ENCODE measurements at regions not wholly inside any gene's neighbourhood (a gene's known extent, or its start where the extent isn't known, plus 50 kb on each side); places are given as distances from the start of the nearest gene placed in this dataset.

- Histone ChIP-seq H3K27me3 (ENCODE audit: control insufficient read depth, insufficient read depth, low read length) (peaks cover 18% of the 10 kb centered on the region), H3K36me3 (ENCODE audit: control insufficient read depth, insufficient read depth, low read length) (no peaks in the 10 kb centered on the region), H3K27ac (ENCODE audit: low read length) (no peak overlapping the region), H3K9me3 (ENCODE audit: control insufficient read depth, insufficient read depth, low read depth, low read length) (no peaks in the 10 kb centered on the region), H3K4me1 (ENCODE audit: control insufficient read depth, insufficient read depth, low read length) (no peaks in the 10 kb centered on the region), H3K4me3 (ENCODE audit: low read depth in 2 of 2, low read length in 2 of 2) (no peak overlapping the region)
- no peak for DNase-seq (ENCODE audit: low read depth, low spot score)
- no peak for TF ChIP-seq TCF7L2 (IDR thresholded peaks at IDR 0.05; ENCODE audit: low read depth, low read length)
- TF ChIP-seq REST (IDR thresholded peaks at IDR 0.05; ENCODE audit: insufficient read depth in 1 of 2, low read depth in 2 of 2, low read length in 1 of 2) = no peak
- no peak for TF ChIP-seq SIN3A (IDR thresholded peaks at IDR 0.05; ENCODE audit: borderline replicate concordance, insufficient read depth, low read depth, low read length)
- TF ChIP-seq, protein P1, sequence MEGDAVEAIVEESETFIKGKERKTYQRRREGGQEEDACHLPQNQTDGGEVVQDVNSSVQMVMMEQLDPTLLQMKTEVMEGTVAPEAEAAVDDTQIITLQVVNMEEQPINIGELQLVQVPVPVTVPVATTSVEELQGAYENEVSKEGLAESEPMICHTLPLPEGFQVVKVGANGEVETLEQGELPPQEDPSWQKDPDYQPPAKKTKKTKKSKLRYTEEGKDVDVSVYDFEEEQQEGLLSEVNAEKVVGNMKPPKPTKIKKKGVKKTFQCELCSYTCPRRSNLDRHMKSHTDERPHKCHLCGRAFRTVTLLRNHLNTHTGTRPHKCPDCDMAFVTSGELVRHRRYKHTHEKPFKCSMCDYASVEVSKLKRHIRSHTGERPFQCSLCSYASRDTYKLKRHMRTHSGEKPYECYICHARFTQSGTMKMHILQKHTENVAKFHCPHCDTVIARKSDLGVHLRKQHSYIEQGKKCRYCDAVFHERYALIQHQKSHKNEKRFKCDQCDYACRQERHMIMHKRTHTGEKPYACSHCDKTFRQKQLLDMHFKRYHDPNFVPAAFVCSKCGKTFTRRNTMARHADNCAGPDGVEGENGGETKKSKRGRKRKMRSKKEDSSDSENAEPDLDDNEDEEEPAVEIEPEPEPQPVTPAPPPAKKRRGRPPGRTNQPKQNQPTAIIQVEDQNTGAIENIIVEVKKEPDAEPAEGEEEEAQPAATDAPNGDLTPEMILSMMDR (IDR thresholded peaks at IDR 0.05) = no peak
- no peak for TF ChIP-seq POLR2AphosphoS5 (IDR thresholded peaks at IDR 0.05; ENCODE audit: low read depth, low read length)
- ChIA-PET POLR2A (no interaction called here), CTCF (no interaction called here)
- no peak for ATAC-seq
- in situ Hi-C loops (cut with HindIII; ENCODE audit: low pct_unique_long_range_greater_than_20kb, low sequenced_read_pairs) (no loop called here), intact Hi-C loops (cut with micrococcal nuclease; ENCODE audit: unreplicated experiment) (no loop called here)
- no TSS peak for BruUV-seq (replicated peaks)
Observed at GRCh38 chr5:133839721-133840120, 128.7 kb downstream of the C5orf15 start.

- no peak for ATAC-seq
- POLR2A ChIA-PET = no interaction called here
- TF ChIP-seq POLR2AphosphoS5 (IDR thresholded peaks at IDR 0.05; ENCODE audit: low read depth, low read length) = no peak
- TF ChIP-seq TCF7L2 (IDR thresholded peaks at IDR 0.05; ENCODE audit: low read depth, low read length) = no peak
- no peak for TF ChIP-seq REST (IDR thresholded peaks at IDR 0.05; ENCODE audit: insufficient read depth in 1 of 2, low read depth in 2 of 2, low read length in 1 of 2)
- TF ChIP-seq SIN3A (IDR thresholded peaks at IDR 0.05; ENCODE audit: borderline replicate concordance, insufficient read depth, low read depth, low read length) = no peak
- TF ChIP-seq, protein P1 (IDR thresholded peaks at IDR 0.05) = no peak
- H3K27me3 ChIP-seq (ENCODE audit: control insufficient read depth, insufficient read depth, low read length) = peaks cover 22% of the 10 kb centered on the region
- H3K4me3 ChIP-seq (ENCODE audit: low read depth in 2 of 2, low read length in 2 of 2) = no peak overlapping the region
- DNase-seq (ENCODE audit: low read depth, low spot score) = no peak
- intact Hi-C loops (cut with micrococcal nuclease; ENCODE audit: unreplicated experiment) = no loop called here
- in situ Hi-C loops (cut with HindIII; ENCODE audit: low pct_unique_long_range_greater_than_20kb, low sequenced_read_pairs) = no loop called here
- CTCF ChIA-PET = no interaction called here
- BruUV-seq (replicated peaks) = no TSS peak
- no peaks in the 10 kb centered on the region for H3K4me1 ChIP-seq (ENCODE audit: control insufficient read depth, insufficient read depth, low read length)
- no peaks in the 10 kb centered on the region for H3K36me3 ChIP-seq (ENCODE audit: control insufficient read depth, insufficient read depth, low read length)
- no peak overlapping the region for H3K27ac ChIP-seq (ENCODE audit: low read length)
- H3K9me3 ChIP-seq (ENCODE audit: control insufficient read depth, insufficient read depth, low read depth, low read length) = no peaks in the 10 kb centered on the region
Observed at GRCh38 chr5:133839090-133839489, 129.3 kb downstream of the C5orf15 start.

Data from Panc1 (cell line).